Naive thymus-derived CD8-positive, alpha-beta T cell (primary cell): ENCODE measurements at regions not wholly inside any gene's neighbourhood (a gene's known extent, or its start where the extent isn't known, plus 50 kb on each side); places are given as distances from the start of the nearest gene placed in this dataset.

Source experiments
- ATAC-seq, 2 donors: fragments of 150-1000 bp; cut with Tn5 transposase in 1 of 2; sonication (Bioruptor Pico), chemical (Tn5 transposase) in 1 of 2; 1 replicate in 1 of 2; 2 replicates in 1 of 2; pipeline ENCODE4 v1.10.0; 2021; ENCODE audit warnings: mild to moderate bottlenecking in 2 of 2, moderate library complexity in 2 of 2
- POLR2A ChIA-PET: fragments of 350-600 bp; sonication (Branson Sonifier 250); formaldehyde crosslinking; loops from one replicate; lab custom pipeline; 2021; ENCODE audit warnings: antibody characterized with exemption; lab: Charles Lee
- DNase-seq, 10 donors: peaks; one replicate each; pipeline versions ENCODE4 v3.0.0 to v3.0.0-alpha.2; 2020 to 2022
- H3K27ac Mint-ChIP-seq, 10 donors: one replicate each; pipeline ENCODE4 v1.8.0; 2020 to 2022; ENCODE audit warnings: mild to moderate bottlenecking in 10 of 10, mixed read lengths in 10 of 10, moderate library complexity in 4 of 10, inconsistent platforms in 1 of 10
- H3K27me3 Mint-ChIP-seq, 5 donors: one replicate each; pipeline ENCODE4 v1.8.0; 2021 to 2022; ENCODE audit warnings: mixed read lengths in 5 of 5
- H3K36me3 Mint-ChIP-seq, 3 donors: one replicate each; pipeline ENCODE4 v1.8.0; 2020 to 2022; ENCODE audit warnings: mixed read lengths in 3 of 3, mild to moderate bottlenecking in 2 of 3, inconsistent platforms in 1 of 3
- H3K4me1 Mint-ChIP-seq, 4 donors: one replicate each; pipeline ENCODE4 v1.8.0; 2021 to 2022; ENCODE audit warnings: mixed read lengths in 4 of 4
- H3K4me3 Mint-ChIP-seq, 10 donors: one replicate each; pipeline ENCODE4 v1.8.0; 2020 to 2022; ENCODE audit warnings: mild to moderate bottlenecking in 10 of 10, mixed read lengths in 10 of 10, moderate library complexity in 6 of 10, inconsistent platforms in 1 of 10
- H3K9me3 Mint-ChIP-seq, 9 donors: one replicate each; pipeline ENCODE4 v1.8.0; 2020 to 2022; ENCODE audit warnings: mixed read lengths in 9 of 9, mild to moderate bottlenecking in 3 of 9, inconsistent platforms in 1 of 9, moderate library complexity in 1 of 9

- H3K27ac Mint-ChIP-seq = no peak overlapping the region
- peaks cover 0 to 25% (median 8%) of the 10 kb centered on the region in 5 donors for H3K27me3 Mint-ChIP-seq
- H3K4me3 Mint-ChIP-seq = no peak overlapping the region
- POLR2A ChIA-PET = no interaction called here
- no peak for ATAC-seq
- no peak for DNase-seq
- H3K36me3 Mint-ChIP-seq = no peaks in the 10 kb centered on the region
- H3K9me3 Mint-ChIP-seq = peaks cover 0 to 5% (median 0%) of the 10 kb centered on the region in 9 donors
- no peaks in the 10 kb centered on the region for H3K4me1 Mint-ChIP-seq
These were observed 63.3 kb upstream of the TAF1L start for GRCh38 chr9:32698706-32699277.

DNA sequence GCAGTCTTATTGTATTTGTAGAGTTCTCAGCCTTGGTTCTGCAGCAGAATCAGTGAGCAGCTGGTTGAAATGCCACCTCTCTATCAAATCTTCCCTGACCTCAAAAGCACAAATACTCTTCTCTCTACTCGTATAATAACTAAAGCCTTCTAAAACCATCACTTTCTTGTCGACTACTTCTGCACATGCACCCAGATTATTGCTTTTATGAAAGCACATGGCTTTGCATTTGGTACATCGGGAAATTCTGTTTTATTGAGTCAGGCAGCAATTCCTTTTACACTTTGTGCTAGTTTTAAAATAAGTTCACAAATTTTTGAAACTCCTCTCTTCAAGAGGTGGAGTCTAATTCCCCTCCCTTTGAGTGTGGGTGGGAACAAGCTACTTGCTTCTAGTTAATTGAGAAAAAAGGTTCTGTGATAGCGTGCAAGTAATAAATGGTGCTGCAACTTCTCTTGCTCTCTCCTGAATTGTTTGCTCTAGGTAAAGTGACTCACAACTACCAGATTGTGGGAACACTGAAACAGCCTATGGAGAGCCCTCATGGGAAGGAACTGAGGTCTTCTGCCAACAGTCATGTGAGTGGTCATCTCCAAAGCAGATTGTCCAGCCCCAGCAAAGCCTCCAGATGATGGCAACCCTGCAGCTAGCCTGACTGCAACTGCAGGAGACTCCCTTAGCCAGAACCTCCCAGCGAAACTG is 66.0 kb upstream of the TAF1L start:
- Mint-ChIP-seq H3K9me3 (peaks cover 0 to 2% (median 0%) of the 10 kb centered on the region in 9 donors), H3K4me3 (no peak overlapping the region), H3K27me3 (peaks cover 4 to 33% (median 8%) of the 10 kb centered on the region in 5 donors), H3K27ac (no peak overlapping the region), H3K36me3 (no peaks in the 10 kb centered on the region), H3K4me1 (no peaks in the 10 kb centered on the region)
- POLR2A ChIA-PET = no interaction called here
- ATAC-seq (no peak), DNase-seq (no peak)

- no peaks in the 10 kb centered on the region for H3K36me3 Mint-ChIP-seq
- no peaks in the 10 kb centered on the region for H3K9me3 Mint-ChIP-seq
- no peaks in the 10 kb centered on the region for H3K4me1 Mint-ChIP-seq
- H3K4me3 Mint-ChIP-seq = no peak overlapping the region
- ATAC-seq (no peak), DNase-seq (no peak)
- POLR2A ChIA-PET = no interaction called here
- peaks cover 4 to 45% (median 10%) of the 10 kb centered on the region in 5 donors for H3K27me3 Mint-ChIP-seq
- no peak overlapping the region for H3K27ac Mint-ChIP-seq
These were observed 68.2 kb upstream of the TAF1L start for GRCh38 chr9:32703635-32704034.

DNA sequence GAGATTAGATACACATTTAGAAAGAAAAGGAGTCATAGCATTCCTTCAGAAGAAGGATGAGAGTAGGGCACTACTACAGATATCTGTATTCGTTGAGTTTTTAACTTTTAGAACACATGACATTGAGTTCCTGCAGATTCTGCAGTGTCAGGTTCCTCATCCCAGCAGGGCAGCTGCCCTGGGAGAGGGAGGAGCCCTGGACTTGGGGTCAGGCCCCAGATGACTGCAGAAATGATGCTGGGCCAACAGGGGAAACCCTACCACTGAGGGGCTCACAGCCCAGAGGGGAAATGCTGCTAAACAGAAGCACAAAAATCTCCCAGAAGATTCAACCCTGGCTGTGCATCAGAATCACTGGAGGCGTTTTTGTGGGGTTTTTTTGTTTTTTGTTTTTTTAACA is 68.9 kb upstream of the TAF1L start:
- Mint-ChIP-seq H3K4me1 (no peaks in the 10 kb centered on the region), H3K36me3 (no peaks in the 10 kb centered on the region), H3K27ac (no peak overlapping the region), H3K4me3 (no peak overlapping the region), H3K9me3 (no peaks in the 10 kb centered on the region), H3K27me3 (peaks cover 5 to 45% (median 12%) of the 10 kb centered on the region in 5 donors)
- POLR2A ChIA-PET = no interaction called here
- ATAC-seq (no peak), DNase-seq (no peak)

DNA sequence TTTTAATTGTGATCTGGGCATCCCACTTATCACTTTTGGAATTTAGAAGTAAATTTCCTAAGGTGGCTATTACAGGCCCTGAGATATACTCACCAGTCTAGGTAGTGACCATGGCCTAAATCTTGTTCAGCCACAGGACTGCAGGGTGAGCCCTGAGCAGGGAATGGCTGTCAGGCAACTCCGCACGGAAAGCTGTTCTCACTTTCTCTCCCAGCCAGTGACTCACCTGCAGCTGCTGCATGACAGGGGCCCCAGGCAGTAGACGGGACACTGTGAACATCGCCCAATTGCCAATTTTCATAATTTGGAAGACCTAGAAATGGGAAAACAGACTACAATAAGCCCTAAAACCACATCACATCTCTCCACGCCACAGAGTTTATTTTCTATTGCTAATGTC is 69.6 kb upstream of the TAF1L start:
- POLR2A ChIA-PET = no interaction called here

GRCh38 chr9:32706004-32706724 is 70.7 kb upstream of the TAF1L start:
- POLR2A ChIA-PET = no interaction called here
- H3K4me1 Mint-ChIP-seq = no peaks in the 10 kb centered on the region
- peaks cover 0 to 6% (median 0%) of the 10 kb centered on the region in 9 donors for H3K9me3 Mint-ChIP-seq
- peaks cover 5 to 55% (median 15%) of the 10 kb centered on the region in 5 donors for H3K27me3 Mint-ChIP-seq
- DNase-seq (no peak), ATAC-seq (no peak)
- H3K27ac Mint-ChIP-seq = no peak overlapping the region
- no peak overlapping the region for H3K4me3 Mint-ChIP-seq
- peaks cover 0 to 5% (median 0%) of the 10 kb centered on the region in 3 donors for H3K36me3 Mint-ChIP-seq

More for the DNA sequence above, 69.6 kb upstream of the TAF1L start:
- H3K36me3 Mint-ChIP-seq = peaks cover 0 to 4% (median 0%) of the 10 kb centered on the region in 3 donors
- no peak for DNase-seq
- ATAC-seq = no peak
- no peak overlapping the region for H3K4me3 Mint-ChIP-seq
- peaks cover 5 to 52% (median 12%) of the 10 kb centered on the region in 5 donors for H3K27me3 Mint-ChIP-seq
- peaks cover 0 to 4% (median 0%) of the 10 kb centered on the region in 9 donors for H3K9me3 Mint-ChIP-seq
- H3K27ac Mint-ChIP-seq = no peak overlapping the region
- no peaks in the 10 kb centered on the region for H3K4me1 Mint-ChIP-seq

DNA sequence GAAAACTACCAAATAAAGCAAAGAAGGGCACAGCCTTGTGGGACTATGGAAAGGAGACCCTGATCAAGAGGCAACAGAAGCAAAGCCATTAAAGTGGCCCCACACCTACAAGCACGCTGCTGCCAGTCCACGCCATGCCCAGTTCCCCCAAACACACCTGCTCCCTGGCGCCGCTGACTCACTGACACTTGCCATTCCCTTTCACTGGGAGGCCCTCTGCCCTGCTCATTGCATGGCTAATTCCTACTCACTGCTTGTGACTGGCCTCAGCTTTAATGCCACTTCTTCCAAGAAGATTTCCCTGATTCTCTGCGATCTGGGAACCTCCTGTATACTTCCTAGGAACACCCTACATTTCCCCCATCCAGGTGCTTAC is 71.2 kb upstream of the TAF1L start:
- peaks cover 0 to 6% (median 0%) of the 10 kb centered on the region in 9 donors for H3K9me3 Mint-ChIP-seq
- peaks cover 0 to 5% (median 0%) of the 10 kb centered on the region in 3 donors for H3K36me3 Mint-ChIP-seq
- H3K27ac Mint-ChIP-seq = no peak overlapping the region
- peaks cover 5 to 55% (median 15%) of the 10 kb centered on the region in 5 donors for H3K27me3 Mint-ChIP-seq
- H3K4me3 Mint-ChIP-seq = no peak overlapping the region
- ATAC-seq (no peak), DNase-seq (no peak)
- POLR2A ChIA-PET = no interaction called here
- no peaks in the 10 kb centered on the region for H3K4me1 Mint-ChIP-seq

DNA sequence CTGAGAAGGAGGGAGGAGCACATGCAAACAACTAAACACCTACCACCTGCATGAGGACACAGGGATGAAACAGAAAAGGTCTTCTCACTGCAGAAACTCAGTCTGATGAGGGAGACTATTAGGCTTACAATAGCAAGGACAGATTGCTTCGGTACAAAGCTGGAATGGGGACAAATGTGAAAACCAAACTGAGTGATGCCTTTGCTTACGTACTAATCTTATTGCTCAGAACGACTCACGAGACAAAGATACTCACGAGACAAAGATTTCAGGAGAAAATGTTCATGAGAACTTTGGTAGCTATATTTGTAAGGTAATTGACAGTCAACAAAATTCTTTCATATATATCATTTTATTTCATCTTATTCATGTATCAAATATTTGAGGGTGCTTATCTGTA is 71.9 kb upstream of the TAF1L start:
- ATAC-seq = no peak
- POLR2A ChIA-PET = no interaction called here
- peaks cover 0 to 6% (median 0%) of the 10 kb centered on the region in 9 donors for H3K9me3 Mint-ChIP-seq
- H3K27ac Mint-ChIP-seq = no peak overlapping the region
- H3K36me3 Mint-ChIP-seq = peaks cover 0 to 5% (median 0%) of the 10 kb centered on the region in 3 donors
- H3K4me3 Mint-ChIP-seq = no peak overlapping the region
- DNase-seq = no peak
- H3K27me3 Mint-ChIP-seq = peaks cover 5 to 52% (median 15%) of the 10 kb centered on the region in 5 donors
- no peaks in the 10 kb centered on the region for H3K4me1 Mint-ChIP-seq

GRCh38 chr9:32708480-32709150 is 73.1 kb upstream of the TAF1L start:
- Mint-ChIP-seq H3K9me3 (peaks cover 0 to 6% (median 0%) of the 10 kb centered on the region in 9 donors), H3K36me3 (peaks cover 0 to 5% (median 0%) of the 10 kb centered on the region in 3 donors)
- POLR2A ChIA-PET = no interaction called here

DNA sequence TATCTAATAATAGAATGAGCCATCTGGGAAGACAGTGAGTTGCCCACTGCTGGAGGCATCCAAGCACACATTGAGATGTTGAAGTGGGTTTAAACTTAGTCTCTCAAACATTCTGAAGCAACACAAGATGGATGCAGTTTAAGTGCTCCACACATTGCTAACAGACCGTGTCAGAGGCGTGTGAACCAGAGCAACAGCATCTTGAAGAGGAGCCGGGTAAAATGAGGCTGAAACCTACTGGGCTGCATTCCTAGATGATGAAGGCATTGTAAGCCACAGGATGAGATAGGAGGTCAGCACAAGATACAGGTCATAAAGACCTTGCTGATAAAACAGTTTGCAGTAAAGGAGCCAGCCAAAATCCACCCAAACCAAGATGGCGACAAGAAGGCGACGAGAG is 73.5 kb upstream of the TMEM215 start:
- peaks cover 2 to 34% (median 14%) of the 10 kb centered on the region in 5 donors for H3K27me3 Mint-ChIP-seq
- peaks cover 0 to 5% (median 0%) of the 10 kb centered on the region in 3 donors for H3K36me3 Mint-ChIP-seq
- no peak overlapping the region for H3K4me3 Mint-ChIP-seq
- peaks cover 0 to 6% (median 0%) of the 10 kb centered on the region in 9 donors for H3K9me3 Mint-ChIP-seq
- DNase-seq (no peak), ATAC-seq (no peak)
- no peak overlapping the region for H3K27ac Mint-ChIP-seq
- POLR2A ChIA-PET = no interaction called here
- no peaks in the 10 kb centered on the region for H3K4me1 Mint-ChIP-seq

More at GRCh38 chr9:32708480-32709150, 73.1 kb upstream of the TAF1L start:
- ATAC-seq = no peak
- peaks cover 4 to 40% (median 16%) of the 10 kb centered on the region in 5 donors for H3K27me3 Mint-ChIP-seq
- no peaks in the 10 kb centered on the region for H3K4me1 Mint-ChIP-seq
- no peak overlapping the region for H3K4me3 Mint-ChIP-seq
- no peak for DNase-seq
- no peak overlapping the region for H3K27ac Mint-ChIP-seq

DNA sequence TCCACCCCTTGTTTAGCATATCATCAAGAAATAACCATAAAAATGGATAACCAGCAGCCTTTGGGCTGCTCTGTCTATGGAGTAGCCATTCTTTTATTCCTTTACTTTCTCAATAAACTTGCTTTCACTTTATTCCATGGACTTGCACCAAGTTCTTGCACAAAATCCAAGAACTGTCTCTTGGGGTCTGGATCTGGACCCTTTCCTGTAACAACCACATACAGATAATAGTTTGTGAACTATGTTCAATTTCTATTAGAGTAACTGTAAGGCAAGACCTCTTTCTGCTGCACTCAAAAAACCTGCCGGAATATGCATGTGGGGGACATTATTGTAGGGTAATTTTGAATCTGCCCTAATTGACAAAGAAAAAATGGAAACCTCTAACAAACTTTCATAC is 66.9 kb upstream of the TMEM215 start:
- POLR2A ChIA-PET = no interaction called here
- no peaks in the 10 kb centered on the region for H3K4me1 Mint-ChIP-seq

GRCh38 chr9:32716955-32717543 is 66.3 kb upstream of the TMEM215 start:
- POLR2A ChIA-PET = no interaction called here

More for the DNA sequence above, 66.9 kb upstream of the TMEM215 start:
- H3K36me3 Mint-ChIP-seq = no peaks in the 10 kb centered on the region
- H3K27ac Mint-ChIP-seq = no peak overlapping the region
- H3K4me3 Mint-ChIP-seq = no peak overlapping the region
- peaks cover 0 to 21% (median 3%) of the 10 kb centered on the region in 5 donors for H3K27me3 Mint-ChIP-seq
- peaks cover 0 to 4% (median 0%) of the 10 kb centered on the region in 9 donors for H3K9me3 Mint-ChIP-seq
- ATAC-seq (no peak), DNase-seq (no peak)

More at GRCh38 chr9:32716955-32717543, 66.3 kb upstream of the TMEM215 start:
- ATAC-seq (no peak), DNase-seq (no peak)
- Mint-ChIP-seq H3K27ac (no peak overlapping the region), H3K36me3 (no peaks in the 10 kb centered on the region), H3K27me3 (peaks cover 0 to 21% (median 4%) of the 10 kb centered on the region in 5 donors), H3K4me3 (no peak overlapping the region), H3K4me1 (no peaks in the 10 kb centered on the region), H3K9me3 (peaks cover 0 to 4% (median 0%) of the 10 kb centered on the region in 9 donors)
